ENCODE measurements at regions not wholly inside any gene's neighbourhood (a gene's known extent, or its start where the extent isn't known, plus 50 kb on each side); places are given as distances from the start of the nearest gene placed in this dataset.

DNA sequence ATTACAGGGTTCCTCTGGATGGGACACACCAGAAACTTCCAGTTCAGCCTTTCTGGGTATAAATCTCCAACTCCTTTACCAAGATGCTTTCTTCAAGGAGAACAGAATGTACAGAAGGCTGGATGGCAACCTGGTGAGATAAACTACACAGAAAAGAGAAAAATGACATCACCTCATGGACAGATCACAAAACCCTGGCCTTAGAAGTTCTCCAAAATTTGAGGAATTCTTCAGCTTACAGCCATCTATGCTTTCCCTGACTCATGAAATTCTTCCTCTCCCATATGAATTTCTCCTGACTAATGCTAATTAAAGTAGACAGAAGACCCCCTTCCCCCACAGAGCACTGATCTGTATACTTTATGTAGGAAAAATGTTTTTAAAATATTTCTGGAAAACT, 345.4 kb downstream of the STIM2 start:
- peak; percentile 19 for DNase-seq (ENCODE audit: low read depth)
- H3K4me3 ChIP-seq (ENCODE audit: low read depth, low read length): no peak overlapping the region

DNA sequence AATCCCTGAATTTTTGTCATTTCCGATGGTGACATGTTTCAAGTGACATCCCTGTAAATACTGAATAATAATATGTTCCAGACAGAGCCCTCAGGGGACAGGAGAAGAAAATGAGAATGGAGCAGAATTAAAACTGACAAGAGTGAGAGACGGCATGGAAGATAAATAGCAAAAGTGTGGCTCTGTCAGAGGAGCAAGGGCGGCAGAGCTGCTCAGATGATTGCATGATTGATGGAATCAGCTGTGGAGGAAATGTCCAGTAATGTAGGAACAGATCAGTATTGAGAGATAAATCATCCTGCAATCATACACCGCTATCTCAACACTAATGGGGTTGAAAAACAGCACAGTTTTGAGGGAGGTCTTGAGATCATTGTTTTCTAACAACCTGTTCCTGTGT, 350.3 kb downstream of the STIM2 start:
- no peak for DNase-seq (ENCODE audit: low read depth)
- TF ChIP-seq, protein P1, sequence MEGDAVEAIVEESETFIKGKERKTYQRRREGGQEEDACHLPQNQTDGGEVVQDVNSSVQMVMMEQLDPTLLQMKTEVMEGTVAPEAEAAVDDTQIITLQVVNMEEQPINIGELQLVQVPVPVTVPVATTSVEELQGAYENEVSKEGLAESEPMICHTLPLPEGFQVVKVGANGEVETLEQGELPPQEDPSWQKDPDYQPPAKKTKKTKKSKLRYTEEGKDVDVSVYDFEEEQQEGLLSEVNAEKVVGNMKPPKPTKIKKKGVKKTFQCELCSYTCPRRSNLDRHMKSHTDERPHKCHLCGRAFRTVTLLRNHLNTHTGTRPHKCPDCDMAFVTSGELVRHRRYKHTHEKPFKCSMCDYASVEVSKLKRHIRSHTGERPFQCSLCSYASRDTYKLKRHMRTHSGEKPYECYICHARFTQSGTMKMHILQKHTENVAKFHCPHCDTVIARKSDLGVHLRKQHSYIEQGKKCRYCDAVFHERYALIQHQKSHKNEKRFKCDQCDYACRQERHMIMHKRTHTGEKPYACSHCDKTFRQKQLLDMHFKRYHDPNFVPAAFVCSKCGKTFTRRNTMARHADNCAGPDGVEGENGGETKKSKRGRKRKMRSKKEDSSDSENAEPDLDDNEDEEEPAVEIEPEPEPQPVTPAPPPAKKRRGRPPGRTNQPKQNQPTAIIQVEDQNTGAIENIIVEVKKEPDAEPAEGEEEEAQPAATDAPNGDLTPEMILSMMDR (IDR thresholded peaks at IDR 0.05; ENCODE audit: insufficient read depth, low read length): no peak
- no peak overlapping the region for H3K4me3 ChIP-seq (ENCODE audit: low read depth, low read length)

More for the DNA sequence above, 345.4 kb downstream of the STIM2 start:
- TF ChIP-seq, protein P1 (IDR thresholded peaks at IDR 0.05; ENCODE audit: insufficient read depth, low read length): no peak

DNA sequence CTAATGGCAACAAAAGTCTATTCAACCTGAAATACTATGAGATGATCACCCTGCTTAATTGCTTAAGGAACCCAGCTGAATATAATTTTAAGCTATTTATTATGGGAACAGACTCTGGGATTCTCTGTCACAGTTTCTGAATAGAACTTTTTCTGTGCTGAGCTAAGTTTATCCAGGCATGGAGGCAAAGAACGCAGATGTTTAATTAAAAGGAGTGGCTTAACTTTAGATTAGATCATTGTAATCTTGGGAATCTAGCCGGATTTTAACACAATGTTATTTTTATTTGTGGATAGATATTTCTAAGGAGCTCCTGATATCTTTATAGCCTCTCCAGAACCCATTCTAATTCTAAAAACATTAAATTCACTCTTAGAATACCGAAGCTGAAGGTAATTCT, 353.4 kb downstream of the STIM2 start:
- DNase-seq (ENCODE audit: low read depth): no peak
- H3K4me3 ChIP-seq (ENCODE audit: low read depth, low read length): no peak overlapping the region
- TF ChIP-seq, protein P1 (IDR thresholded peaks at IDR 0.05; ENCODE audit: insufficient read depth, low read length): no peak

DNA sequence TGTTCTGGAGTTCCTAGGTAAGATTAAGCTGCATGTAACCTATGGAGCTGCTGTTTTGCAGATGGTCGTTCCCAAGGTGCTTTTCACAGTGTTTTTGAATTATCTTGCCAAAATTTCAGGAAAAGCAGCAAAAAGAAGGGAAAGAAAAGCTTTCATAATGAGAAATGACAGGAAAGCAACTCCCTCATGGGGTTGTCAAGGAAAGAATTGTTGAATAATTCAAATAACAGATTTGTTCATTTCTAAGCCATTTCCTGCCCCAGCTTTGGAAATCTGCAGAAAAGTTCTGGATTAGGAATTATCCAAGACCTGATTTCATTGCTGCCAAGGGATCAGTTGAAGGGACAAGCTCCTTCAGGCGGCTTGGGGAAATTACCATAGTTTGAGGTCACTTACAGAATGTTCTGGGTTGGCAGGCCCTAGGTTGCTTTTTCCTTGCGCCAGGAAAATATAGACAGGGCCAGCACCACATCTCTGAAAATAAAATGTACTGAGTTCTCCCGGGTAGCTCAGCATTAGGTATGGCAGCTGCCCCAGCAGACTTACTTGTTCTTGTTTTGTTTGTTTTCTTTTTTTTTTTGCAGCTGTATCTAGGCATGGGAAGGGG, 354.7 kb downstream of the STIM2 start:
- no peak overlapping the region for H3K4me3 ChIP-seq (ENCODE audit: low read depth, low read length)
- TF ChIP-seq, protein P1 (IDR thresholded peaks at IDR 0.05; ENCODE audit: insufficient read depth, low read length): no peak
- DNase-seq (ENCODE audit: low read depth): peak; percentile 21

DNA sequence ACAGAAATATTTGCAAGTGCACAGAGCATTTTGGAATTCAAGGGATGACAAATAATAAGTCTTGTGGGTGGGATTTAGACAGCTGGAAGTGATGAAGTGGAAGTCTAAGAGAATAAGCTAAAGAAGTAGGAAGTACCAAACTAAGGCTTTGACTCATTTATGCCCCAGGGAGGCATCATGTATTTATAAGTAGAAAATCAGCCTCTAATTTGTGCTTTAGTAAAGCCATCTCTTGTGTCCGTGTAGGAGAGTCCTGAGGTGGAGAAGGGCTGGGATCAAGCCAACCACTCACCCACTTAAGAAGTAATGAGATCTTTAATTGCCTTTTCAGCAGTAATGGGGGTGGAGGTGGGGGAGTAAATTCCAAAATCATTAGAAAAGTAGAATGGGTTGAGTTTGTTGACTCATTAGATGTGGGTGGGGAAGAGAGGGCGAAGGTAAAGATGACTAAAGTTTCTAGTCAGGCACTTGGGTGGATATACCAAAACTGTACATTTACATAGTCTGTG, 356.7 kb downstream of the STIM2 start:
- TF ChIP-seq, protein P1 (IDR thresholded peaks at IDR 0.05; ENCODE audit: insufficient read depth, low read length): no peak
- peak; percentile 77 for DNase-seq (ENCODE audit: low read depth)
- H3K4me3 ChIP-seq (ENCODE audit: low read depth, low read length): no peak overlapping the region

DNA sequence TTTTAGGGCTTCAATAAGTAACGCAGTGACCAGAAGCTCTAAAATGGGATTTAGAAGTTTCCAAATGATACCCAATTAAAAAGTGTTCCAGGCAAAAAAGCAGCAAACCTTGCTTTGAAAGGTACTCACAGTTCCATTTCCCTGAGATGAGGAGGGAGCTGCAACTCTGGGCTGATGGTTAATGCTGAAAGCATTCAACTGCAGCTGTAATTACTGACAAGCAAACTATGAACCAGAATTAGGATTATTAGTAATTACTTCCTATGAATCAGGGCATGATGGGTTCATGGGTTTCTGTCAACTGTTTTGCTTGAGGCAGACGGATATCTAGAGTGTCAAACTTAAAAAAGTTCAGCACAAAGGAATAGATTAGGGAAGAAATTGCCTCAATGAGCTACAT, 357.4 kb downstream of the STIM2 start:
- peak; percentile 15 for DNase-seq (ENCODE audit: low read depth)
- H3K4me3 ChIP-seq (ENCODE audit: low read depth, low read length): no peak overlapping the region
- TF ChIP-seq, protein P1 (IDR thresholded peaks at IDR 0.05; ENCODE audit: insufficient read depth, low read length): no peak

DNA sequence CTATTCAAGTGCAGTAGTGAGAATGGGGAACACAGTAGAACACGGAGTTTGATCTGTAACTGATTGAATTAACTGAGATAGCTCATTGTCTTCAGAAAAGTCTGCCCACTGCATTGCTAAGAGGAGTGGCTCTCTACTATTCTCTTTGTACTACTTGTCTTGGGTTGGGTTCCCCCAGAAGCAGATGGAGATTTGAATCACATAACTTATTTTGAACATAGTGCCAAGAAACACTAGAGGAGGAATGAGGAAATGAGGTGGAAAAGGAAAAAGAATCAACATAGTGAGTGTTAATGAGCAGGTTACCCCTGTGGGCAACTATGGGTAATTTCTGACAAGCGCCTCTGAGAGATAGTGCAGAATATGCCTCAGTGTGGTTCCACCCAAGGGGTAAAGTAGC, 362.7 kb downstream of the STIM2 start:
- no peak for DNase-seq (ENCODE audit: low read depth)
- no peak overlapping the region for H3K4me3 ChIP-seq (ENCODE audit: low read depth, low read length)
- TF ChIP-seq, protein P1 (IDR thresholded peaks at IDR 0.05; ENCODE audit: insufficient read depth, low read length): no peak

Measured in fibroblast of the aortic adventitia (primary cell).